NAMALWA (cell line): ENCODE measurements at regions not wholly inside any gene's neighbourhood (a gene's known extent, or its start where the extent isn't known, plus 50 kb on each side); places are given as distances from the start of the nearest gene placed in this dataset.

Experiments used
- DNase-seq: peaks from one replicate; pipeline ENCODE4 v3.0.0-alpha.2; 2015; ENCODE audit warnings: low spot score

- peak; percentile 14 for DNase-seq
Observed at GRCh38 chr12:81809829-81810595, 50.9 kb upstream of the PPFIA2 start.

GRCh38 chr12:81809113-81809777 lies 50.1 kb upstream of the PPFIA2 start:
- no peak for DNase-seq
